ENCODE measurements at regions not wholly inside any gene's neighbourhood (a gene's known extent, or its start where the extent isn't known, plus 50 kb on each side); places are given as distances from the start of the nearest gene placed in this dataset.
"Not testable (repeated sequence)": the region's sequence is repeated elsewhere in the genome, so short reads cannot be mapped to it uniquely, and the experiment has no call there.

DNA sequence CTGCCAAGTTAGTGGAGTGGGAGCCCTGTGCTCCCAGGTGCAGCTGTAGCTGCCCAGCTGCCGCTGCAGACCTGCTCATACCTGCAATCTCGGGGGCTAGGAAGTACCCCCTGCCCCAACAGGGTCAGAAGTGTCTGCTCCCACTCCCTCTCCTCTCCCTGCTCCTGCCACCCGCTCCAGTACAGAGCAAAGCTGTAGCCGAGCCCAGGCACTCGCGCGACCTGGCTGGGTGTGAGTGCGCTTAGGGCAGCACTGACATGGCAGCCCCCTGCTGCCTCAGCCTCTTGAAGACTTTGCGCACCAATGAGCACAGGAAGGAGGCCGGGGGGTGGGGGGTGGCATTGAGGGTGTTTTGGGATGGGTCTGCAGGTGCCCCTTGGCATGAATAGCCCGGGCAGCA is 1951.4 kb downstream of the SUCLG1 start:
- no peak for DNase-seq (ENCODE audit: low spot score)

DNA sequence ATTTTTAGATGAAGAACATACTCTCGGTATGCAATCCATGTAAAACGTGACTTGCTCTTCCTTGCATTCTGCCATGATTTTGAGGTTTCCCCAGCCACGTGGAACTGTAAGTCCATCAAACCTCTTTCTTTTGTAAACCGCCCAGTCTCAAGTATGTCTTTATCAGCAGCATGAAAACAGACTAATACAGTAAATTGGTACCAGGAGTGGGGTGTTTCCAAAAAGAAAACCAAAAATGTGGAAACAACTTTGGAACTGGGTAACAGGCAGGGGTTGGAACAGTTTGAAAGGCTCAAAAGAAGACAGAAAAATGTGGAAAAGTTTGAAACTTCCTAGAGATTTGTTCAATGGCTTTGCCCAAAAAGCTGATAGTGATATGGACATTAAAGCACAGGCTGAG is 1957.9 kb downstream of the SUCLG1 start:
- DNase-seq (ENCODE audit: low spot score) = no peak

DNA sequence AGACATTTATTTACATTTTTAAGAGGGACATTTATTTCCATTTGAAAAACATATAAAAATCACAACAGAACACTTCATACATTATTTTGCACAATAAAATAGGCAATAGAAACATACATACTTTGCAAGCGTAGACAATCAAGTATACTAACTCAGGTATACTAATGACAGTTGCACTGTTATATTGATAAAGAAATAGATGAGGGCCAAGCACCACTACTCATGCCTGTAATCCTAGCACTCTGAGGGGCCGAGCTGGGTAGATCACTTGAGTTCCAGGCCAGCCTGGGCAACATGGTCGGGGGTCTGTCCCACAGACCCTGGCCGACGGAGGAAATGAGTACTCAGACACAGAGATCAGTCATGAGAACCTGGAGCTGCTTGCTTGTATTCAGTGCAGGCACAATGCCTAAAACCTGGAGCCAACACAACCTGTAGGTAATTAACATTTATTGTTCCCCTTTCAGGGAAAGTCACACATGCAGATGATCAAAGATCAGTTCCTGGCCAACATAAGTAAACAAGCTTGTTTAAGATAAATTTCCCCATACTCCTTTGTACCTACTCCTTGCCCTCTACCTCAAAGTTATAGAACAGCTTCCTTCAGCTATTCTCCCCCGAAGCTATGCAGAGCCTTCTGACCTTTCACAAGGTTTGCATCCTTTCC is 1960.2 kb downstream of the SUCLG1 start:
- no peak for DNase-seq (ENCODE audit: low spot score)

DNA sequence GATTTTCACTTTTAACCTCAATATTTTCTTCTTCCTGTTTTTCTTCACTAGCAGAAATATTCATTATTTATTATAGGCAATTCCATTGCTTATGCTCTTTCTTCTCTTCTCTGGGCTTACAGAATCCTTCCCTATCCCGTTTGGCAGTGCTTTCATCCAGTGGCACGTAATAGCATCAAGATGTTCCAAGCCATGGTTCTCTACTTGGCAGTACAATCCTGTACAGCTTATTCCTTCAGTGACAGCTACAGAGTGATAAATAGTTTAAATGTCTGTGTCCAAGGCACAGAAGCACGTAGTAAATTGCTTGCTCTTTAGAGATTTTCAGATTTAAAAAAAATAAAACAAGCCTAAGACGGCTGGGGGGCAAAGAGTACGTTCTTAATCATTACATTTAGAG is 1964.3 kb downstream of the SUCLG1 start:
- no peak for DNase-seq (ENCODE audit: low spot score)

DNA sequence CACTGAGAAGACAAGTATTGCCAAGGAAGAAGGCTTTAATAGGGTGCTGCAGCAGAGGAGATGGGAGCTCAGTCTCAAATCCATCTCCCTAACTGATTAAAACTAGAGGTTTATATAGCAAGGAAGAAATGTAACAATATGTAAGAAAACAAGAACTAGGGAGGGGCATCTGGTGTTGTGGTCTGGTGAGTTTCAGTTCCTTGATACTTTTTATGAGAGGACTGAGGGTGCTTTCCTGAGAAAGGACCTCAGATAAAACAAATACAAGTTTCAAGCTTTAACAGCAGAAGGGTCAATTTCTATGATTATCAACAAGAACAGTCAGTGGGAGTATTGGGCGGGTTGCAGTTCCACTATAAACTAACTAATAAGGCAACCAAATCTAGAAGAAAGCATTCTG is 1967.5 kb downstream of the SUCLG1 start:
- DNase-seq (ENCODE audit: low spot score) = no peak

DNA sequence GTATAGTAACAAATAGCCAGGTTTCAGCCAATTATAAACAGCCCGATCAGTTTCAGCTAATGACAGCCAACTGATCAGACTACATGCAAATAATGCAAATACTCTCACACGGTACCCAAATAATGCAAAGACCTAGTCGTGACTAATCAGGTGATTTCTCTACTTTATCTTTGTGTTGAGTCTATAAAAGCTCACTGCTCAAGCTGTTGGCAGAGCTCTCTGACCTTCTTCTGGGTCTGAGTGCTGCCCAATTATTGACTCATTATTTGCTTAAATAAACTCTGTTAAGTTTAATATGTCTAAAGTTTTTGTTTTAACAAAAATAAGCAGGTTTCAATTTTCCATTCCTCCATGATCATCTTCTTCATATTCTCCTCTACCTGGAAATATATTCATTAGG is 1971.7 kb downstream of the SUCLG1 start:
- no peak for DNase-seq (ENCODE audit: low spot score)

DNA sequence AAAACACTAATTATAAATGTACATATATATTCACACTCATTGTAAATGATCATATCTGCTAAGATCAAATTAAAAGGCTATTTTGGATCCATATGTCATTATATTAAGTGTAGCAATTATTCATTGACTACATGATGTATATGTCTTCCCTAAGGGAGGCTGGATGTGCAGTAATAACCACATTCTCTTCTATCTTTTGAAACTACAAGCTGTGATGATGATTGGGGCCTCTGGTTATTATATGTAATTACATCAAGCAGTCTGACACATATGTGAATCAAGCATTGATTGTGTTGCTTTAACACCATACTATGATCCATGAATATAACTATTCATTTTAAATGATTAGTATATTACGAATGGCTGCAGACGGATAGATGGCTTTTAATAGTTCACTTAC is 1973.4 kb downstream of the SUCLG1 start:
- no peak for DNase-seq (ENCODE audit: low spot score)

DNA sequence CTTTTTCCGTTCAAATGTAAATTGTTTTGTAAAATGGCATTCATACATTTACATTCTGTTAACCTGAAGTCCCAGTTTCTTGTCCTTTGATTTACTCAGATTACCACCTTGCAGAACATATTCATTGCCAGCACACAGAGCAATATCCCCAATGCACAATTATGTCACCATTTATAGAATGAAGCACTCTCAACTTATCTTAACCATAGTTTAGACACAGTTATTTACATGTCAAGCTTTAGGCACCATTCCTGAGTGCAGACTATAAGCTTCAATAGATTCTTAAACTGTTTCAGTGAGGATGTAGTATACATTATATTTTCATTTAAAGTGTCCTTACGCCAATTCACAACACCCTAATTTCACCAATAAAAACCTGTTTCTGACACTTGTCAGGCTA is 1977.9 kb downstream of the SUCLG1 start:
- no peak for DNase-seq (ENCODE audit: low spot score)

DNA sequence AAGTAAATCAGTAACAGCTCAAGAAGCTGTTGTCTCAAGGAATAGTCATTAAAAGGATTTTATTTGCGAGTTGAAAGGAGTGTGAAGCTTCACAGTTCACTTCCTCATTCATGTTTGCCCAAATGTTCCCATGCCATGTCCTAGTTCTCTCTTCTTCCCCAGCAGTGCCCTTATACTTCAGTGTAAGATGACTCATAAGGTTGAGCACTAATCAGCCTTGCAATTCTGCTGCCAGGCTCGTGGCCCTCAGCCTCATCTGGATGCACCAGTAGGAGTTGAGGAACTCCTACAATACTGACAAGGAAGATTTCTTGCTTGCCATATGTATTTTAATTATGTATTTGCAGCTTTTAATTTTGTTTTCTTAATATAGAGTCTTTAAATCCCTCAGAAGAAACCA is 1980.4 kb downstream of the SUCLG1 start:
- no peak for DNase-seq (ENCODE audit: low spot score)

DNA sequence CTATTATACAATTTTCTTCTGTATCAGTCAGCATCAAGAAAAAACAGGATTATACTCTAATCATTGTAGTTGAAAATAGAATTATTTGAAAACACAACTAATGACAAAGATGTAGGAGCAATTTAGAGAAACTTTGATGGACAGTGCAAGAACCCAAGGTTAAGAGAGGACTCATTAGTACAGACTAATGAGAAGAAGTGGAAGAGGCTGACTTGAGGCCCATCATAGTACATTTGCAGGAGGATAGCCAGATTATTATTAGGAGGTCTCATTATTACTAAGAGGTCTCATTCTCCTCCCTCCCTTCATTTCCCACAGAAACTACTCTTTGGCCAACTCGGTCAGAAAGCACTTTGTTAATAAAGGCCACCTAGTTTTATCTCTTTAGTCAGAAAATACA is 1983.0 kb downstream of the SUCLG1 start:
- no peak for DNase-seq (ENCODE audit: low spot score)

DNA sequence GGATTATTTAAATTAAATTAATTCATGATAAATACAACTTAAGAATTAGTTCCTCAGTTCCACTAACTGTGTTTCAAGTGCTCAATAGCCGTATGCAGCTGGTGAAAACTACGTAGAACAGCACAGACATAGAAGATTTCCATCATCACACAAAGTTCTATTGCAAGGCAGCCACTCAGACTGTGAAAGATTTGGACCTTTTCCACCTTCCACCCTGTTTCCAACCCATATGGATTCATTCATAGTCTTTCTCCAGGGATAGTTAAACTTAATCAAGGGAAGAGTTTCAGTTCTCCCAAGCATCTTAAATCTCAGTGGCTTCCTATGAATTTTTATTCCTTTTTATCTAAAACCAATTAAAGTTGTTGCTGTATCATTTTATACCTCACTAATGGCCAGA is 2030.8 kb downstream of the SUCLG1 start:
- DNase-seq (ENCODE audit: low spot score) = no peak

DNA sequence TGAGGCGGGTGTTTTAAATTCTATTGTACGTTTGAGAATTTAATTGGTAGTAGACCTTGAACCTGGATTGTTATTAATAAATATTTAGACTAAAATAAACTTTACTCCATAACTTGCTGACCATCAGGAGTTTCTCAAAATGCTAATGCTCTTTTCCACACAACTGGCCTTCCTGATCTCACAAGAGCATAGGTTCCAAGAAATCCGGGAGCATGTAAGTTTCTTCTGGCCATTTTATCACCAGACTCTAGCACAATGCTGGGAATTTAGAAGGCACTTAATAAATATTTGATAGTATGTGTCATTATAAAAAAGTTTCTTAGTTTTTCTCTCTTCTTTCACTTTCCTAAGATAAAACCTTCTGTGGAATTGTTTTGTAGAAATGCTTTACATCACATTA is 2047.1 kb downstream of the SUCLG1 start:
- no peak for DNase-seq (ENCODE audit: low spot score)

DNA sequence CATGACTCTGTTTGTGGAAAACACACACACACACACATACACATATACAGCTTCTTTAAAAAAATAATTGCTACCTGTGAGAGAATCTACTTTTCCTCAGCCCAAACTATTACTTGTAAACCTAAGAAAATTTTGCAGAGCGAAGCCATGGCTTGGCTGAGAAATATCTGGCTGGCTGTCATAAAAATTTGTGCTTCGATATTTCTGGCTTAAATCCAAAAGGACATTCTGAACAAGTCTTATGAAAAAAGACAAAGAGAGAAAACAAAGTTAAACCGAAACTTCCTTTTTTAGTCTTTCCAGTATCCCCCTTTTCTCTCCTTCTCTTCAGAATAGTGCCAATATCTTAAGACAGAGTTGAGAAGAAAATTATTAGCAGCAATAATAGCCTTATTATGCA is 2048.0 kb downstream of the SUCLG1 start:
- DNase-seq (ENCODE audit: low spot score) = no peak

DNA sequence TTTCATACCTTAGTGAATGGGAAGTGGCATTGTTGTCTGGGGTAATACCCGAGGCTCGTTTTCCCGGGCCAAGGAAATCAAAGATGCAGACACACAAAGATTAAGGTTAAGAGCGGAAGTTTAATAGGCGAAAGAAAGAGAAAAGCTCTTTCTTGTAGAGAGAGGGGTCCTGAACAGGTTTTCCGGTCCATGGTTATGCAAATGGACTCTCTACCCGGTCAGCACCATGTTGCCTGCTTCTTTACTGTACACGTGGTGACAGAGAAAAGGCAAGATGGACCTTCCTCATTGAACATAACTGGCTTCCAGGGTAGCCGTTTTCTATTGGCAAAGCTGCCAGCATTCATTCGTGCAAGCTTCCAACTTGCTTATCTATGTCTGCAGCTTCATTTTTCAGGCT is 2063.5 kb downstream of the SUCLG1 start:
- no peak for DNase-seq (ENCODE audit: low spot score)

DNA sequence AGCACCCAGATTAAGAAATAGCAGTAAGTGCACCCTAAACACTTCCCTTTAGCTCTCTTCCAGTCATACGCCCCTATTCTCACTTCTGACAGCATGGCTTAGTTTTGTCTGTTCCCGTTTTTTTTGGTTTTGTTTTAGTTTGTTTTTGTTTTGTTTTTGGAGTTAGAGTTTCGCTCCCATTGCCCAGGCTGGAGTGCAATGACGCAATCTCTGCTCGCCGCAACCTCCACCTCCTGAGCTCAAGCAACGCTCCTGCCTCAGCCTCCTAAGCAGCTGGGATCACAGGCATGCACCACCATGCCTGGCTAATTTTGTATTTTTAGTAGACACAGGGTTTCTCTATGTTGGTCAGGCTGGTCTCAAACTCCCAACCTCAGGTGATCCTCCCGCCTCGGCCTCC is 2067.7 kb downstream of the SUCLG1 start:
- no peak for DNase-seq (ENCODE audit: low spot score)

DNA sequence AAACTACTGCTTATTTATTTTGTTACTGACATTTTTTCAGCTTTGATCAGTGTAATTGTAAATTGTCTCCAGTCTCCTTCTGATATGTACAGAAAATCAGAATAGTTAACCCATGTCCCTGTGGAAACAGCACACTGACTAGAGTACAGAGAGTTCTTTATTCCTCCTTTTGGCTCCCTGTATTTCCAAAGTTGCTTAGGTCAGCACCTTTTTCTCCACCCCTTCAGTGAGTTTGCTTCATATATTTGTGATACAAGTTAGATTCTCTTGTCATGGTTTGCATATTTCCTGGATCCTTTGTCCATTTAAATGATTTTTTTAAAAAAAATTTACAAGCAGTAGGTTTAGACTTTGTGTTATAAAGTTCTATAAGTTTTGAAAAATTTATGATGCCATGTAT is 2051.1 kb upstream of the LRRTM1 start:
- no peak for DNase-seq (ENCODE audit: low spot score)

DNA sequence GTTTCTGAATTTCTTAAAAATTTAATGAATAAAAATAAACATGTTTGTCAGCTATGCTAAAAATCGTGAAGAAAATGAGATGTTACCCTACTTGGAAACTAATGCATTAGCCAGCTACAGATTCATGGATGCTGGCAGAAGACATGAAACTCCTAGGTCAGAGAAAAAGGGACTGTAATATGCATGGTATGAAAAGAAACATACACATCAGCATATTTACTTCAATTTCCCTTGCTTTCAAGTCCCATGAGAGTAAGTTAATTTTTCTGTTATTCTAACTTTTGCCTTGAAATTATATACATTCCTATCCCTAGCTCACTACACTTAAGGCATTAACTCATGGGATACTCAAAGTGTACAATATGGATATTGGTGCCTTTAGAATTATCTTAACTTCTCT is 2041.4 kb upstream of the LRRTM1 start:
- DNase-seq (ENCODE audit: low spot score) = no peak

DNA sequence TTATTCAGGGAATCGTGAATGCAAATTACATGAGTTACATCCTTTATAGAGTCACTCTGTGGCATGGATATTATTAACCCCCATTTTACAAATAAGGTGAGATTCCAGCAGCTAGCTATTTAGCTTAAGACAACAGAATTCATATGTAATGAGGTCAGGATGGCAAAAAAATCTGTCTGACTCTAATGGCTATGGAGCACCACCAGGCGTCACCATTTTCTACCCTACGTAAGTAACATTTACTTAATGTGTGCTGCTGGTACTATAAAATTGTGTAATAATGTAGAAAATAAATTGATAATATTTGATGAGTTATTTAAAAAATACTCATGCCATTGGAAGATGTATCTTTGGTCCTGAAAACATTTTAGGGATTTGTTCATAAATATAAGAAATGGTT is 2040.1 kb upstream of the LRRTM1 start:
- no peak for DNase-seq (ENCODE audit: low spot score)

DNA sequence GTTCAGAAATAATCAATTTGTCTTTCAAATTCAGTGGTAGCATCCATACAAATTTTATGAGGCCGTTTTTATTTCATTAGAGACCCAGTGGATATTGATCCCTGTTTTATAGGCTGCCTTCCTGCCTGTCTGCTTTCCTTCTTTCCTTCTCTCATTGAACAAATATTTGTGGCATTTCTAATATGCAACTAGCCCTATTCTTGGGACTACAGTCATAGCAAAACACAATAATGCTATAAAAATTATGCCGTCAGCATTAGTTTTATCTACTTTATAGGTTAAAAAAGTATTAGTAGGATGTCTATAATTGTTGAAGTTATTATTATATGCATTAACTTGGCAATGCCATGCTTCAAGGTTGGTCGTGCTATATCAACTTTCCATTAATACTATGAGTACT is 2037.8 kb upstream of the LRRTM1 start:
- no peak for DNase-seq (ENCODE audit: low spot score)

DNA sequence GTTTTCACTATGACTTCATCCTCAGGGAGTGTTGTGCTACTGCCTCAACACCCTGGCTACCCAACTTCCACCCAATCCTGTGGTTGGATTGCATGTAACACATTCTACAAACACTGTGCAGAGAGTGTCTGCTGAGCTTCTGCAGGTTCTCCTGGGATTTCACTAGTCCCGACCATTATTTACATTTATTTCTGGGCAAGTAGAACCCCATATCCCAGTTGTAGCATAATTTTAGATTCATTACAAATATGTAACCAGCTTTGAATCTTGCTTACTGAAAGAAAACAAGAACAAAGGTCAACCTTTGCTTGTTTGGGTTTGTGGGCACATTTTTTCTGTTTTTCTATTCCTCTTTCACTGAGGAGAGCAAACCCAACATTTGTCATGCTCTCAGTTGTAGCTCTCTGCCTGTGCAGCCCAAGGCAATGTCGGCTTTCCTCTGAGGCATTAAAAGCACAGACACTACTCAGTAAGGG is 2036.1 kb upstream of the LRRTM1 start:
- no peak for DNase-seq (ENCODE audit: low spot score)

DNA sequence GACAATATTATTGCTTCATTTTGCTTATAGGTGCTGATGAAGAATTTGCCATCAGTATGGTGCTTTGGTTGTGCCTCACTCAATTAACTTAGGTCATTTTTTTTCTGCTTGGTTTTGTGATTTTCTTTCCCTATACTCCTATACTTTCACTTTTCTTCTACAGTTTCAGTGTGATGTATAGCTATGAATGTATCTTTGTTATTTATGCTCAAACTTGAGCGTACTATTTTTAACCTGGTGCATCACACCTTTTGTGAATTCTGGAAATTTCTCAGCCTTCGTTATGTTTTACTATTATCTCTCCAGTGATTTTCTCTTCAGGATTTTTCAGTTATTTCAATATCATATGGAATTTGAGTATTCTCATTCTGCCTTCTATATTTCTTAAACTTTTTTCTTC is 2035.3 kb upstream of the LRRTM1 start:
- no peak for DNase-seq (ENCODE audit: low spot score)

DNA sequence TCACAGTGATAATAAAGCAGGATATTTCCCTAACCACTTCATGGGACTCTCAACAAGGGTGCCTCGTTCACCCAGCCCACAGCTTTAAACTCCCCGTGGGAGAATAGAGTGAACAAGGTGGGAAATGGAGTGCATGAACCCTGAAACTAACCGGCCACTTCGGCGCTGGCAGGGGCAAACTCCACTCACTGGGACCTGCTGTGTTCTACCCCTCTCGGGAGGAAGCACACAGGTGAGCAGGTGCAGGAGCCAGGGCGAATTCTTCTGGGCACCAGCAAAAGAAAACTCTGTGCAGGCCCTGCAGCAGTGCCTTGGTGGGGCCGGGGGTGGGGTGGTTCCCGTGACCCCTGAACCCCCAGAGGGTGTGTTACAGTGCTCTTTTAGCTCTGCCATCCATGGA is 2029.1 kb upstream of the LRRTM1 start:
- no peak for DNase-seq (ENCODE audit: low spot score)

DNA sequence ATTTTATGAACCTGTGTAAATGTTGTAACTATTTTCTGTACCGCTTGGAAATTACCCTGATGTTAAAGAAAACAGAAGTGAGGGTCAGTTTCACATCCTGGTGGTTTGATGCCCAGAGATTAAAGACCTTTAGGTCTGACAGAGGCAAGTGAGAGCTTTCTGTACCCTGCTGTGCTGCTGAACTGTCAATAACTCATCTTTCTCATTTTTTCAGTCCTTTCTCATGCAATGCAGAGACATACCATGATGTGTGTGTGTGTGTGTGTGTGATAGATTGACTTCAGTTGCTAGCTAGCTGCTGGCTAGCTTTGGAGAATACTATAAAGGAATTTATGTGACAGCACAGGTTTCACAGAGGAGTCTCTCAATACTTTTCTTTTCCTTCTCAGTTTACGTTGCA is 2025.6 kb upstream of the LRRTM1 start:
- no peak for DNase-seq (ENCODE audit: low spot score)

DNA sequence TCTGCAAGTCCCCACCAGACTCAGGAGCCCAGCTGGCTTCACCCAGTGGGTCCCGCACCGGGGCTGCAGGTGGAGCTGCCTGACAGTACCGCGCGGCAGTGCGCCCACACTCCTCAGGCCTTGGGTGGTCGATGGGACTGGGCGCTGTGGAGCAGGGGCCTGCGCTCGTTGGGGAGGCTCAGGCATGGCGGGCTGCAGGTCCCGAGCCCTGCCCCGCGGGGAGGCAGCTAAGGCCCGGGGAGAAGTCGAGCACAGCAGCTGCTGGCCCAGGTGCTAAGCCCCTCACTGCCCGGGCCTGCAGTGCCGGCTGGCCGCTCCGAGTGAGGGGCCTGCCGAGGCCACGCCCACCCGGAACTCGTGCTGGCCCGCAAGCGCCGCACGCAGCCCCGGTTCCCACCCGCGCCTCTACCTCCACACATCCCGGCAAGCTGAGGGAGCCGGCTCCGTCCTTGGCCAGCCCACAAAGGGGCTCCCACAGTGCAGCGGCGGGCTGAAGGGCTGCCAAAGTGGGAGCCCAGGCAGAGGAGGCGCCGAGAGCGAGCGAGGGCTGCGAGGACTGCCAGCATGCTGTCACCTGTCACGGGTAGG is 2021.7 kb upstream of the LRRTM1 start:
- not testable (repeated sequence) for DNase-seq (ENCODE audit: low spot score)

Data from CD4-positive, alpha-beta T cell treated with Interleukin-6 at 100 ng/mL for 8 hours (primary cell).